ENCODE measurements at regions not wholly inside any gene's neighbourhood (a gene's known extent, or its start where the extent isn't known, plus 50 kb on each side); places are given as distances from the start of the nearest gene placed in this dataset.

DNA sequence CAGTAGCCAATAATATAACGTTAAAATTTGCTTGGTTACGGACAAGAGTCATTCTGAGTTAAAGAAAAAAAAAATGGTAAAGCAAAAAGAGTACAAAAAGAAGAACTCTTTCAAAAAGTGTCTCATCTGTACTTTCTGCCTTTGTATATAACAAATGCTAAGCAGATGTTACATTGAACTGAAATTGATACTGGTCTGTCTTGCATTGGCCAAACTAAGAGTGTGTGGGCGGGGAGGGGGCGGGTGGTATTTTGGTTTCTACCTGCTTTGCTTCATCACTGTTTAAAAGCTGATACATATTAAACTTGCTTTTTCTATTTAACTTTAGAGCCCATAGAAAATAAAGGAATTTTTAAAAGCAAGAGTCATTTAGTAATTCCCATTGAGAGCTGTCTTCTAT lies 215.0 kb upstream of the THBS1 start:
- Histone ChIP-seq H3K9me3 (replicated peaks; ENCODE audit: control insufficient read depth, insufficient read depth, low read length) (no peaks in the 10 kb centered on the region), H3K9me1 (replicated peaks; ENCODE audit: control insufficient read depth, extremely low read depth, insufficient read depth, low read length) (no peaks in the 10 kb centered on the region), H3K4me3 (replicated peaks in 1 of 3; ENCODE audit: insufficient read depth in 1 of 3, low read depth in 1 of 3, low read length in 3 of 3) (no peak overlapping the region), H3K79me2 (ENCODE audit: control insufficient read depth, insufficient read depth, low read length) (peaks cover 2% of the 10 kb centered on the region), H2AFZ (ENCODE audit: low read depth, low read length) (no peak overlapping the region), H3K9ac (replicated peaks; ENCODE audit: extremely low read depth, insufficient read depth, low read length) (peak overlapping the region; percentile 71), H3K36me3 (ENCODE audit: control insufficient read depth in 2 of 2, extremely low read depth in 1 of 2, insufficient read depth in 2 of 2, low read length in 2 of 2) (no peaks in the 10 kb centered on the region), H3K27ac (ENCODE audit: insufficient read depth, low read depth, low read length) (peak overlapping the region; percentile 100), H3K27me3 (ENCODE audit: control insufficient read depth in 2 of 2, insufficient read depth in 2 of 2, low read length in 2 of 2) (no peaks in the 10 kb centered on the region), H3K4me1 (ENCODE audit: control insufficient read depth, extremely low read depth, insufficient read depth, low read length) (peaks cover 59% of the 10 kb centered on the region), H4K20me1 (replicated peaks; ENCODE audit: control insufficient read depth, extremely low read depth, insufficient read depth, low read length) (no peaks in the 10 kb centered on the region), H3K4me2 (ENCODE audit: insufficient read depth, low read length) (peak overlapping the region; percentile 72)
- ChIA-PET POLR2A (interaction anchor here (4.1 to 5.1 kb wide), 2 partner anchors 193 to 214 kb away, joined by 11 to 86 read pairs; partner anchors contain the start of gene THBS1), CTCF (interaction anchor here (0.9 to 5.4 kb wide), 3 partner anchors 31 to 214 kb away, joined by 3 to 72 read pairs (median 3); partner anchors contain the start of gene THBS1)
- intact Hi-C loops (cut with micrococcal nuclease): no loop called here
- TF ChIP-seq EZH2 (IDR thresholded peaks at IDR 0.05; ENCODE audit: borderline replicate concordance, low read depth, low read length, severe bottlenecking) (no peak), POLR2A (IDR thresholded peaks at IDR 0.05; ENCODE audit: low read depth, low read length) (no peak), MAX (IDR thresholded peaks at IDR 0.05; ENCODE audit: insufficient read depth, insufficient read length) (no peak), JUN (IDR thresholded peaks at IDR 0.05; ENCODE audit: borderline replicate concordance, insufficient read depth, insufficient read length, low read depth) (no peak), POLR2AphosphoS5 (IDR thresholded peaks at IDR 0.05; ENCODE audit: insufficient read depth, low read depth, low read length) (no peak), GATA2 (IDR thresholded peaks at IDR 0.05; ENCODE audit: insufficient read depth, insufficient read length, low read depth, low read length) (no peak), FOS (IDR thresholded peaks at IDR 0.05; ENCODE audit: borderline replicate concordance, insufficient read depth, low read length) (no peak), MYC (IDR thresholded peaks at IDR 0.05; ENCODE audit: low read depth, low read length) (no peak)
- TF ChIP-seq, protein P1, sequence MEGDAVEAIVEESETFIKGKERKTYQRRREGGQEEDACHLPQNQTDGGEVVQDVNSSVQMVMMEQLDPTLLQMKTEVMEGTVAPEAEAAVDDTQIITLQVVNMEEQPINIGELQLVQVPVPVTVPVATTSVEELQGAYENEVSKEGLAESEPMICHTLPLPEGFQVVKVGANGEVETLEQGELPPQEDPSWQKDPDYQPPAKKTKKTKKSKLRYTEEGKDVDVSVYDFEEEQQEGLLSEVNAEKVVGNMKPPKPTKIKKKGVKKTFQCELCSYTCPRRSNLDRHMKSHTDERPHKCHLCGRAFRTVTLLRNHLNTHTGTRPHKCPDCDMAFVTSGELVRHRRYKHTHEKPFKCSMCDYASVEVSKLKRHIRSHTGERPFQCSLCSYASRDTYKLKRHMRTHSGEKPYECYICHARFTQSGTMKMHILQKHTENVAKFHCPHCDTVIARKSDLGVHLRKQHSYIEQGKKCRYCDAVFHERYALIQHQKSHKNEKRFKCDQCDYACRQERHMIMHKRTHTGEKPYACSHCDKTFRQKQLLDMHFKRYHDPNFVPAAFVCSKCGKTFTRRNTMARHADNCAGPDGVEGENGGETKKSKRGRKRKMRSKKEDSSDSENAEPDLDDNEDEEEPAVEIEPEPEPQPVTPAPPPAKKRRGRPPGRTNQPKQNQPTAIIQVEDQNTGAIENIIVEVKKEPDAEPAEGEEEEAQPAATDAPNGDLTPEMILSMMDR (IDR thresholded peaks at IDR 0.05; ENCODE audit: extremely low read depth in 1 of 2, insufficient read depth in 1 of 2, low read depth in 1 of 2, low read length in 2 of 2): no peak
- FAIRE-seq: no peak
- no TSS peak for BruUV-seq (replicated peaks)
- dilution Hi-C loops (cut with MboI; ENCODE audit: extremely low pct_ligation_motif_present, low sequenced_read_pairs): loop anchor here (25.0 kb wide), 1 partner anchor 179 kb away; no protein-coding TSS in a partner anchor
- no peak for DNase-seq (ENCODE audit: low read depth, low spot score)

Data from endothelial cell of umbilical vein (primary cell).